ENCODE measurements at regions not wholly inside any gene's neighbourhood (a gene's known extent, or its start where the extent isn't known, plus 50 kb on each side); places are given as distances from the start of the nearest gene placed in this dataset.

DNA sequence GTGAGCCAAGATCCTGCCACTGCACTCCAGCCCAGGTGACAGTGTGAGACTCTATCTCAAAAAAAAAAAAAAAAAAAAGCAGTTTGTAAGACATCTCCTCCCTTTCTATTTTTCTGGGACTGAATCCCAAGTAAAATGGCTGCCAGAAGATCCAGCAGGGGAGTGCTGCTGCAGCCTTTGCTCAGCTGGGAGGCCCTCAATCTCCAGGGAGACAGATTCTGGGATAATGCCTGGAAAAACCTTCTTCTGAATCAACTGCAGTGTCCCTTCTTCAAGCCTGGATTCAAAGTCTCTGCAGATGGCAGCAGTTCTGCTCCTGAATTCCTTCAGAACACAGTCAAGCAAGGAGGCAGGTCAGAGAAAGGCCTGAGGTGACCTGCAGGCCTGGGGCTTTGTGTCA lies 191.0 kb upstream of the NRIP1 start:
- no peaks in the 10 kb centered on the region for H3K27me3 Mint-ChIP-seq (ENCODE audit: unreplicated experiment)
- no peak for DNase-seq (ENCODE audit: low spot score)
- H3K36me3 Mint-ChIP-seq (ENCODE audit: low read depth, unreplicated experiment): no peaks in the 10 kb centered on the region
- TF ChIP-seq, protein P1, sequence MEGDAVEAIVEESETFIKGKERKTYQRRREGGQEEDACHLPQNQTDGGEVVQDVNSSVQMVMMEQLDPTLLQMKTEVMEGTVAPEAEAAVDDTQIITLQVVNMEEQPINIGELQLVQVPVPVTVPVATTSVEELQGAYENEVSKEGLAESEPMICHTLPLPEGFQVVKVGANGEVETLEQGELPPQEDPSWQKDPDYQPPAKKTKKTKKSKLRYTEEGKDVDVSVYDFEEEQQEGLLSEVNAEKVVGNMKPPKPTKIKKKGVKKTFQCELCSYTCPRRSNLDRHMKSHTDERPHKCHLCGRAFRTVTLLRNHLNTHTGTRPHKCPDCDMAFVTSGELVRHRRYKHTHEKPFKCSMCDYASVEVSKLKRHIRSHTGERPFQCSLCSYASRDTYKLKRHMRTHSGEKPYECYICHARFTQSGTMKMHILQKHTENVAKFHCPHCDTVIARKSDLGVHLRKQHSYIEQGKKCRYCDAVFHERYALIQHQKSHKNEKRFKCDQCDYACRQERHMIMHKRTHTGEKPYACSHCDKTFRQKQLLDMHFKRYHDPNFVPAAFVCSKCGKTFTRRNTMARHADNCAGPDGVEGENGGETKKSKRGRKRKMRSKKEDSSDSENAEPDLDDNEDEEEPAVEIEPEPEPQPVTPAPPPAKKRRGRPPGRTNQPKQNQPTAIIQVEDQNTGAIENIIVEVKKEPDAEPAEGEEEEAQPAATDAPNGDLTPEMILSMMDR (IDR thresholded peaks at IDR 0.05; ENCODE audit: unreplicated experiment): no peak
- no peak overlapping the region for H3K27ac Mint-ChIP-seq (ENCODE audit: unreplicated experiment)
- no peak overlapping the region for H3K4me3 Mint-ChIP-seq (ENCODE audit: unreplicated experiment)
- H3K9me3 Mint-ChIP-seq (ENCODE audit: unreplicated experiment): no peaks in the 10 kb centered on the region
- H3K4me1 Mint-ChIP-seq (ENCODE audit: unreplicated experiment): peaks cover 7% of the 10 kb centered on the region

DNA sequence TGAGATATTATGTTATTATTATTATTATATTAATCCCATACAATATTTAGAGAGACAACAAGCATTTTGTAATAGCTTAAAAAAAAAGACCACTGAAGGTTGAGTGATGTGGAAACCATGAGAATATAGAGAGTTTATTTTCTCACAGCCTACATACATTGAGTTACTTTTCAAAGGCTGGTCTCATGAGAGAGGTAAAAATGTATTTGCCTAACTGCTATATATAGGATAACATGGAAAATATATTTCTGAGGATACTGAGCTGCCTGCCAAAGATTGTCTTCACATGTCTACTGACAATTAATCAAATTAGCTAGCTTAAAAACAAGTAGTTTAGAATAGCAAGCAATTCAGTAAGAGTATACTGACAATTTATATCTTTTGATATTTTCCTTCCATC lies 192.2 kb upstream of the NRIP1 start:
- Mint-ChIP-seq H3K27ac (ENCODE audit: unreplicated experiment) (no peak overlapping the region), H3K9me3 (ENCODE audit: unreplicated experiment) (no peaks in the 10 kb centered on the region), H3K27me3 (ENCODE audit: unreplicated experiment) (no peaks in the 10 kb centered on the region), H3K4me3 (ENCODE audit: unreplicated experiment) (no peak overlapping the region), H3K36me3 (ENCODE audit: low read depth, unreplicated experiment) (no peaks in the 10 kb centered on the region), H3K4me1 (ENCODE audit: unreplicated experiment) (peaks cover 2% of the 10 kb centered on the region)
- no peak for DNase-seq (ENCODE audit: low spot score)
- TF ChIP-seq, protein P1 (IDR thresholded peaks at IDR 0.05; ENCODE audit: unreplicated experiment): no peak

DNA sequence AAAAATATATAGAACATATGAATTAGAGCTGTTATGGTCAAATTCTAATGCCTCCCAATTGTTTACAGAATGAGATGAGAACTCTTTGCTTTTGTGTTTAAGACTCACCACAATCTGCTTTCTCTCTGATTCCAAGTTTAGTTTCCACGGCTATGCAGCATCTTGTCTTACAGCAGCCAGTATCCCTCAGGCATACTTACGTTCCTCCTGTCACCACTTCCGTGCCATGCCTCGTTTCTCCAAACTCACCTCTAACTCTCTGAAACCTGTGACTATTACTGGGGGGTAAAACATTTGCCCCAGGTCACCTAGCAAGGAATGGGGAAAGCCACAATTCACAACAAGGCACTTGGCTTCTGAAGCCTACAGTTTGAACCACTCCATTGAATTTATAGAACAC lies 192.8 kb upstream of the NRIP1 start:
- Mint-ChIP-seq H3K4me1 (ENCODE audit: unreplicated experiment) (no peaks in the 10 kb centered on the region), H3K36me3 (ENCODE audit: low read depth, unreplicated experiment) (no peaks in the 10 kb centered on the region), H3K27ac (ENCODE audit: unreplicated experiment) (no peak overlapping the region), H3K4me3 (ENCODE audit: unreplicated experiment) (no peak overlapping the region), H3K9me3 (ENCODE audit: unreplicated experiment) (no peaks in the 10 kb centered on the region), H3K27me3 (ENCODE audit: unreplicated experiment) (no peaks in the 10 kb centered on the region)
- DNase-seq (ENCODE audit: low spot score): no peak
- TF ChIP-seq, protein P1 (IDR thresholded peaks at IDR 0.05; ENCODE audit: unreplicated experiment): no peak

DNA sequence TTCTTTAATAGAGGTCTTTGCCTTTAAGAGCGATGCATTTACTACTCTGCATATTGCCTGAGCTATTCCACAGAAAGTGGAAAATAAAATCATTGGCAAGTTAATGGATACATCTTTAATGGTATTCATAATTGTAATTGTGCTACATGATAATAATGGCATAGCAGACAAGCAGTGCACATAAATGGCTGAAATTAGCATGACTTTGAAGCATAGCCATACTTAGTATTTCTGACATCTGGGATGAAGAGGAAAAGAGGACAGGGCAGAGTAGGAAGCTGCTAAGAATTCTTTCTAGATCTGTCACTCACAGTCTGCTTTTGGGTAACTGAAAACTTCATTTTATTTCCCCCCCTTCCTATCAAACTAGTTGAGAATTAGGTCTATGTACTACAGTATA lies 195.0 kb upstream of the NRIP1 start:
- no peak overlapping the region for H3K27ac Mint-ChIP-seq (ENCODE audit: unreplicated experiment)
- H3K9me3 Mint-ChIP-seq (ENCODE audit: unreplicated experiment): no peaks in the 10 kb centered on the region
- H3K4me3 Mint-ChIP-seq (ENCODE audit: unreplicated experiment): no peak overlapping the region
- no peaks in the 10 kb centered on the region for H3K27me3 Mint-ChIP-seq (ENCODE audit: unreplicated experiment)
- TF ChIP-seq, protein P1 (IDR thresholded peaks at IDR 0.05; ENCODE audit: unreplicated experiment): no peak
- no peak for DNase-seq (ENCODE audit: low spot score)
- H3K36me3 Mint-ChIP-seq (ENCODE audit: low read depth, unreplicated experiment): no peaks in the 10 kb centered on the region
- peaks cover 2% of the 10 kb centered on the region for H3K4me1 Mint-ChIP-seq (ENCODE audit: unreplicated experiment)

DNA sequence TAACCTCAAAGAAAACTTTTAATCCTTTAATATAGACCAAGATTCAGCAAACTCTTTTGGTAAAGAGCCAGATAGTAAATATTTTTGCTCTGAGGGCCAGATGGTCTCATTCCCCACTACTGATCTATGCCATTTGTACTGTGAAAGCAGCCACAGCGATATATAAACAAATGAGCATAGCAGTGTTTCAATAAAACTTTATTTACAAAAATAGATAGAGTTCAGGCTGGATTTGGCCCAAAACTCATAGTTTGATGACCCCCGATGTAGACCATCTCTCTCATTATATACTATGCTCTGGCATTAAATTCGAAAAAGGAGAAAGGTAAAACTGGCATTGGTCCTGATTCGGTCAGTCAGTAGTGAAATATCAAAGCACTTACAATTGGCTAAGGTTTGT lies 195.8 kb upstream of the NRIP1 start:
- Mint-ChIP-seq H3K9me3 (ENCODE audit: unreplicated experiment) (no peaks in the 10 kb centered on the region), H3K27ac (ENCODE audit: unreplicated experiment) (no peak overlapping the region), H3K27me3 (ENCODE audit: unreplicated experiment) (no peaks in the 10 kb centered on the region), H3K4me1 (ENCODE audit: unreplicated experiment) (peaks cover 2% of the 10 kb centered on the region), H3K4me3 (ENCODE audit: unreplicated experiment) (no peak overlapping the region), H3K36me3 (ENCODE audit: low read depth, unreplicated experiment) (no peaks in the 10 kb centered on the region)
- TF ChIP-seq, protein P1 (IDR thresholded peaks at IDR 0.05; ENCODE audit: unreplicated experiment): no peak
- DNase-seq (ENCODE audit: low spot score): no peak

Data from endothelial cell (in vitro differentiated cells).